ENCODE measurements at regions not wholly inside any gene's neighbourhood (a gene's known extent, or its start where the extent isn't known, plus 50 kb on each side); places are given as distances from the start of the nearest gene placed in this dataset.

- TF ChIP-seq CTCF (IDR thresholded peaks at IDR 0.05) (no peak), POLR2A (IDR thresholded peaks at IDR 0.05) (no peak), EP300 (IDR thresholded peaks at IDR 0.05) (no peak)
These were observed 173.4 kb downstream of the KITLG start for GRCh38 chr12:88406905-88407304.
